Lung (tissue), 11 donors: ENCODE measurements at regions not wholly inside any gene's neighbourhood (a gene's known extent, or its start where the extent isn't known, plus 50 kb on each side); places are given as distances from the start of the nearest gene placed in this dataset.
"Not testable (repeated sequence)": the region's sequence is repeated elsewhere in the genome, so short reads cannot be mapped to it uniquely, and the experiment has no call there.

ENCODE experiments used
- ATAC-seq: fragments of 200-7000 bp; cut with Tn5 transposase; one replicate; pipeline ENCODE4 v1.9.1; 2020; ENCODE audit warnings: moderate number of reproducible peaks; ENCODE audit not compliant: insufficient read depth, low FRiP score
- DNase-seq, 3 donors: peaks; one replicate each; pipeline ENCODE4 v3.0.0-alpha.2; 2013 to 2017
- H3K27ac ChIP-seq, 2 donors: one replicate each; pipeline ENCODE4 v1.5.1; 2013; ENCODE audit warnings: mild to moderate bottlenecking in 2 of 2, moderate library complexity in 2 of 2, control low read depth in 1 of 2, inconsistent platforms in 1 of 2, low read depth in 1 of 2, low read length in 1 of 2
- H3K27me3 ChIP-seq, 3 donors: one replicate each; pipeline ENCODE4 v1.5.1; 2013; ENCODE audit warnings: low read length in 2 of 3; ENCODE audit not compliant: control insufficient read depth in 3 of 3, insufficient read depth in 3 of 3
- H3K36me3 ChIP-seq, 4 donors: one replicate each; pipeline ENCODE4 v1.5.1; 2013; ENCODE audit warnings: low read length in 4 of 4, mild to moderate bottlenecking in 1 of 4, moderate library complexity in 1 of 4; ENCODE audit not compliant: control insufficient read depth in 4 of 4, insufficient read depth in 4 of 4
- H3K4me1 ChIP-seq, 5 donors: one replicate each; pipeline ENCODE4 v1.5.1; 2013; ENCODE audit warnings: low read length in 5 of 5, mild to moderate bottlenecking in 2 of 5, moderate library complexity in 1 of 5; ENCODE audit not compliant: control insufficient read depth in 5 of 5, insufficient read depth in 5 of 5
- H3K4me3 ChIP-seq: one replicate; pipeline ENCODE4 v1.5.1; 2013; ENCODE audit warnings: mild to moderate bottlenecking, control low read depth, moderate library complexity
- H3K9ac ChIP-seq, 2 donors: one replicate each; pipeline ENCODE4 v1.5.1; 2013; ENCODE audit warnings: low read length in 2 of 2, control low read depth in 1 of 2; ENCODE audit not compliant: insufficient read depth in 1 of 2
- H3K9me3 ChIP-seq, 4 donors: one replicate each; pipeline ENCODE4 v1.5.1; 2013; ENCODE audit warnings: low read length in 3 of 4, mild to moderate bottlenecking in 1 of 4, moderate library complexity in 1 of 4; ENCODE audit not compliant: control insufficient read depth in 4 of 4, insufficient read depth in 3 of 4
- CTCF ChIP-seq: IDR thresholded peaks from 2 replicates; pipeline ENCODE4 v1.5.1; 2012; ENCODE audit warnings: mild to moderate bottlenecking; ENCODE audit errors: control extremely low read depth, extremely low read depth
- WGBS, 2 donors: extraction: QIAGEN DNeasy Blood & Tissue Kit; methylation state at CpG; one replicate each; pipeline ENCODE4 v1.1.7; 2013; 5-methylcytosine and 5-hydroxymethylcytosine counted together
- donor health status: control.
- donor health status: control.
- donor health status: Bipolar disorder and iron deficiency.
- donor health status: healthy.
- donor health status: DM: yes; HTN: yes; CAD: no.

GRCh38 chr6:81891874-81892273 is 139.4 kb upstream of the TENT5A start:
- no peaks in the 10 kb centered on the region for H3K27me3 ChIP-seq
- no peak for TF ChIP-seq CTCF
- WGBS, 2 donors, result 67 to 76% methylated on average over 5 of the region's 5 CpGs
- no peak overlapping the region for H3K4me3 ChIP-seq
- H3K9me3 ChIP-seq, result no peaks in the 10 kb centered on the region
- H3K4me1 ChIP-seq, result peaks cover 0 to 18% (median 10%) of the 10 kb centered on the region in 5 donors
- no peak overlapping the region for H3K27ac ChIP-seq
- no peaks in the 10 kb centered on the region for H3K36me3 ChIP-seq
- DNase-seq, result no peak
- ATAC-seq, result no peak
- no peak overlapping the region for H3K9ac ChIP-seq

GRCh38 chr6:81890846-81891245 is 138.4 kb upstream of the TENT5A start:
- Histone ChIP-seq H3K27me3 (no peaks in the 10 kb centered on the region), H3K9me3 (no peaks in the 10 kb centered on the region), H3K9ac (no peak overlapping the region), H3K36me3 (no peaks in the 10 kb centered on the region), H3K27ac (no peak overlapping the region), H3K4me1 (peaks cover 0 to 17% (median 9%) of the 10 kb centered on the region in 5 donors), H3K4me3 (no peak overlapping the region)
- no peak for DNase-seq
- WGBS, 2 donors, result 77 to 86% methylated on average over 2 of the region's 2 CpGs
- no peak for ATAC-seq
- no peak for TF ChIP-seq CTCF

- WGBS, 2 donors, result 74 to 82% methylated on average over 6 of the region's 6 CpGs
- Histone ChIP-seq H3K4me3 (no peak overlapping the region), H3K9me3 (no peaks in the 10 kb centered on the region), H3K36me3 (no peaks in the 10 kb centered on the region), H3K27ac (no peak overlapping the region), H3K9ac (no peak overlapping the region), H3K4me1 (peaks cover 0 to 6% (median 2%) of the 10 kb centered on the region in 5 donors), H3K27me3 (no peaks in the 10 kb centered on the region)
- no peak for ATAC-seq
- TF ChIP-seq CTCF, result no peak
- DNase-seq, result no peak
These were observed 137.0 kb upstream of the TENT5A start for GRCh38 chr6:81889377-81890053.

- not testable (repeated sequence) for ATAC-seq, H3K27me3 ChIP-seq, H3K4me1 ChIP-seq, H3K36me3 ChIP-seq, H3K9ac ChIP-seq, DNase-seq, H3K9me3 ChIP-seq, H3K4me3 ChIP-seq, H3K27ac ChIP-seq
- WGBS, 2 donors, result 97% methylated on average over 1 of the region's 1 CpG
These were observed 134.4 kb upstream of the TENT5A start for GRCh38 chr6:81886909-81887308.
